ENCODE measurements at regions not wholly inside any gene's neighbourhood (a gene's known extent, or its start where the extent isn't known, plus 50 kb on each side); places are given as distances from the start of the nearest gene placed in this dataset.

DNA sequence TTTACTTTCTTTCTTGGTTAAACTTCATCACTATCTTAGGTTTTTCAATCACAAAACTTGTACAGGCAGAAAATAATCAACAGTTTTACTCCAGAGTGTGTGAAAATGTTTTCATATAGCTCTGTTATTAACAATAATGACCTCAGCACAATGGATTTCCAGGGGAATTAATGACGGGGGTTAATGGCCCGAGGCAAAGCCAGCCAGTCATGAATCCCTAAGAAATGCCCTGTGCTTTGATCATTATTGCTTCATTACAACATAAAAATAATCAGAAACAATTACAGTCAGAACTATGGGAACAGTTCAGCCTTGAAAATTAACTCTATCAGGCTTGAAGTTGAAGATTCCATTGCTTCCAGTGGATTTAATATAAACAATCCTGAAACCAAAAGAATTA, 875.4 kb downstream of the ROBO2 start:
- ATAC-seq (no peak), DNase-seq (no peak)
- peaks cover 3% of the 10 kb centered on the region for H3K9me3 ChIP-seq
- intact Hi-C loops (cut with DNase I, micrococcal nuclease) = no loop called here
- TF ChIP-seq, protein P1, sequence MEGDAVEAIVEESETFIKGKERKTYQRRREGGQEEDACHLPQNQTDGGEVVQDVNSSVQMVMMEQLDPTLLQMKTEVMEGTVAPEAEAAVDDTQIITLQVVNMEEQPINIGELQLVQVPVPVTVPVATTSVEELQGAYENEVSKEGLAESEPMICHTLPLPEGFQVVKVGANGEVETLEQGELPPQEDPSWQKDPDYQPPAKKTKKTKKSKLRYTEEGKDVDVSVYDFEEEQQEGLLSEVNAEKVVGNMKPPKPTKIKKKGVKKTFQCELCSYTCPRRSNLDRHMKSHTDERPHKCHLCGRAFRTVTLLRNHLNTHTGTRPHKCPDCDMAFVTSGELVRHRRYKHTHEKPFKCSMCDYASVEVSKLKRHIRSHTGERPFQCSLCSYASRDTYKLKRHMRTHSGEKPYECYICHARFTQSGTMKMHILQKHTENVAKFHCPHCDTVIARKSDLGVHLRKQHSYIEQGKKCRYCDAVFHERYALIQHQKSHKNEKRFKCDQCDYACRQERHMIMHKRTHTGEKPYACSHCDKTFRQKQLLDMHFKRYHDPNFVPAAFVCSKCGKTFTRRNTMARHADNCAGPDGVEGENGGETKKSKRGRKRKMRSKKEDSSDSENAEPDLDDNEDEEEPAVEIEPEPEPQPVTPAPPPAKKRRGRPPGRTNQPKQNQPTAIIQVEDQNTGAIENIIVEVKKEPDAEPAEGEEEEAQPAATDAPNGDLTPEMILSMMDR (IDR thresholded peaks at IDR 0.05) = no peak
- H3K4me1 ChIP-seq (ENCODE audit: low read depth) = no peaks in the 10 kb centered on the region
- no peaks in the 10 kb centered on the region for H3K36me3 ChIP-seq (ENCODE audit: low read depth)
- H3K4me3 ChIP-seq = no peak overlapping the region

DNA sequence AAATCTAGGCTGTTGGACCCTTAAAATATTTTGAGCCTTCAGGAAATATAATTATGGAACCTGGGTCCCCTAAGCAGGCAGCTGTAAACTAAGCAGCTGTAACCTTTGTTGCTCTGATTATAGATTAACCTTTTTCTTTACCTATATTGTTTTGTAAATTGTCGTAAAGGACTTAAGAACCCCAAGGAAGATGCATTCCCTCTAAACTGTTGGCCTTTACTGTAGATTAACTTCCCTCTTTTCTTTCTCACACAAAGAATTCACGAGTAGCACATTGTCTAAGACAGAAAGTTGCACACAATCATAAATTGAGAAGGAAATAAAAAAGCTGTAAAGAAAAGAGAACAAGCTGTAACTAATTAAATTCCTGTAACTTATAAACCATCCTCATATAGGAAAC, 877.3 kb downstream of the ROBO2 start:
- no peak for DNase-seq
- Histone ChIP-seq H3K9me3 (peaks cover 3% of the 10 kb centered on the region), H3K4me3 (no peak overlapping the region), H3K36me3 (ENCODE audit: low read depth) (no peaks in the 10 kb centered on the region), H3K4me1 (ENCODE audit: low read depth) (no peaks in the 10 kb centered on the region)
- peak; percentile 72 for ATAC-seq
- TF ChIP-seq, protein P1 (IDR thresholded peaks at IDR 0.05) = no peak
- intact Hi-C loops (cut with DNase I, micrococcal nuclease) = no loop called here

DNA sequence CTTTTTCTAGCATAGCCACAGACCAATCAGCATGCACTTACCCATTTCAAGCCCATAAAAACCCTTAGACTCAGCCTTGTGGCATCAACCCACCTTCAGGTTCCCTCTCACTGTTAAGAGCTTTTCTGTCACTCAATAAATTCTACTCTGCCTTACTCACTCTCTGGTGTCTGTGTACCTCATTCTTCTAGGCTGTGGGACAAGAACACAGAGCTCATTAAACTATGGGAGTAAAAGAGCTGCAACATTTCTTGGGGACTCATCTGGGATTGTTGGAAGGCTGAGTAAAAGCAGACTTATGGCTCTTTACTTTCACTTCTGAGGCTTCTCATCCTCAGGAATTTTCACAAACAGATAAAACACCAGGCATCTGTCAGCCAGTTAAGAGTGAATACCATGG, 879.3 kb downstream of the ROBO2 start:
- Histone ChIP-seq H3K36me3 (ENCODE audit: low read depth) (no peaks in the 10 kb centered on the region), H3K4me3 (no peak overlapping the region), H3K4me1 (ENCODE audit: low read depth) (no peaks in the 10 kb centered on the region), H3K9me3 (peaks cover 3% of the 10 kb centered on the region)
- TF ChIP-seq, protein P1 (IDR thresholded peaks at IDR 0.05) = no peak
- intact Hi-C loops (cut with DNase I, micrococcal nuclease) = no loop called here
- DNase-seq (no peak), ATAC-seq (no peak)

DNA sequence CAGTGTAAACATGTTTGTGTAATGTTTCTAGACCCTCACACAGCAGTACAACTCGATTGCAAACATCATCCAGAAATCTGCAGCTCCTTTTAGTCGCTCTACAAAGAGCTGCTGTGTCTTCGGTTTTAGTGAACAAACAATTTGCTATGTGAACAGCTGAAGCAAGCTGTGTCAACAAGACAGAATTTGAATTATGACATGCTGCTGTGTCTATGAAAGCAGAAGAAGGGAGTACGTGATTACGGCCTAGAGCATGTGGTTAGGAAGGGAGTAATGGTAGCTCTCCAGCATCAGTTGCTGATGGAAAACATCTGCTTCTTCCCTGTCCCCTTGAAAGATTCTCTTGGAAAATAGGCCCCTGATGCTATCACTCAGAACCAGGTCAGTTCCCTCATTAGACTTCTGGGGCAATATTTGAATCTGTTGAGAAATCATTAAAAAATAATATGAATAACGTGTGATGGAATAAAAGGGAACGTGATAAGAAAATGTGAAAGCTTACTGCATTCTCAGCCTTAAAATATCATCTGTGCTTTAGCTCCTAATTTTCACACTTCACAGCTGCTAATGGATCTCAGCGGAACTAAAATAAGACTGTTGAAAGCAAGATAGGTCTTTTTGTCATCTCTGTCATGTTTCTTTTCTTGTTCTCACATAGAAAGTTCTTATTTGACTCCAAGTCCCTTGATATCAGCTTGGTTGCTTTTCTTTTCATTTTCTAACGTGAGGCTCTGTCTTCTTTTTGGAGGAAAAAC, 891.5 kb downstream of the ROBO2 start:
- peak; percentile 36 for ATAC-seq
- H3K9me3 ChIP-seq = no peaks in the 10 kb centered on the region
- peak in 1 of 3 donors; percentile 2 for DNase-seq
- intact Hi-C loops (cut with DNase I, micrococcal nuclease) = no loop called here
- H3K4me3 ChIP-seq = no peak overlapping the region
- TF ChIP-seq, protein P1 (IDR thresholded peaks at IDR 0.05) = no peak
- H3K36me3 ChIP-seq (ENCODE audit: low read depth) = no peaks in the 10 kb centered on the region
- H3K4me1 ChIP-seq (ENCODE audit: low read depth) = no peaks in the 10 kb centered on the region

DNA sequence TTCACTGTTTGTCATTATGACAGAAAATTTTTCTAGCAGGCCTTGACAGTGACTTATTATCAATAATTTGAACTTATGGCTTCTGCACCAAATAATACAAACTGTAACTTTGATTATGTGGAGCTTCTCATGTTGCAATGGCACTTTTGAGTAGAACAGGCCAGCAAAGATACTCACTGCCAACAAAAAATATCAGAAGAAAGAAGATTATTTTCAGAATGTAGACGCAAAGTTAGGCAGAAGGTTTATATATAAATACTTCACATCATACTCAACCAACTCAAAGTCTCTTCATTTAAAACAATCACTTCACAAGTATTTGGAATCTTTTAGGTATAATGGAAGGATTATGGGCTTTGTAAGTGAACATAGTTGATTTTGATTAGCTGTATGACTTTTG, 893.0 kb downstream of the ROBO2 start:
- Histone ChIP-seq H3K4me1 (ENCODE audit: low read depth) (no peaks in the 10 kb centered on the region), H3K36me3 (ENCODE audit: low read depth) (no peaks in the 10 kb centered on the region), H3K9me3 (no peaks in the 10 kb centered on the region), H3K4me3 (no peak overlapping the region)
- no peak for ATAC-seq
- DNase-seq = no peak
- TF ChIP-seq, protein P1 (IDR thresholded peaks at IDR 0.05) = no peak
- intact Hi-C loops (cut with DNase I, micrococcal nuclease) = no loop called here

Measured in mucosa of descending colon (tissue), 3 donors.